CD4-positive, alpha-beta T cell treated with Interleukin-15 for 1 hour (primary cell): ENCODE measurements at regions not wholly inside any gene's neighbourhood (a gene's known extent, or its start where the extent isn't known, plus 50 kb on each side); places are given as distances from the start of the nearest gene placed in this dataset.
"Not testable (repeated sequence)": the region's sequence is repeated elsewhere in the genome, so short reads cannot be mapped to it uniquely, and the experiment has no call there.

ENCODE experiments used
- DNase-seq: peaks from one replicate; pipeline ENCODE4 v3.0.0-alpha.2; 2020

DNA sequence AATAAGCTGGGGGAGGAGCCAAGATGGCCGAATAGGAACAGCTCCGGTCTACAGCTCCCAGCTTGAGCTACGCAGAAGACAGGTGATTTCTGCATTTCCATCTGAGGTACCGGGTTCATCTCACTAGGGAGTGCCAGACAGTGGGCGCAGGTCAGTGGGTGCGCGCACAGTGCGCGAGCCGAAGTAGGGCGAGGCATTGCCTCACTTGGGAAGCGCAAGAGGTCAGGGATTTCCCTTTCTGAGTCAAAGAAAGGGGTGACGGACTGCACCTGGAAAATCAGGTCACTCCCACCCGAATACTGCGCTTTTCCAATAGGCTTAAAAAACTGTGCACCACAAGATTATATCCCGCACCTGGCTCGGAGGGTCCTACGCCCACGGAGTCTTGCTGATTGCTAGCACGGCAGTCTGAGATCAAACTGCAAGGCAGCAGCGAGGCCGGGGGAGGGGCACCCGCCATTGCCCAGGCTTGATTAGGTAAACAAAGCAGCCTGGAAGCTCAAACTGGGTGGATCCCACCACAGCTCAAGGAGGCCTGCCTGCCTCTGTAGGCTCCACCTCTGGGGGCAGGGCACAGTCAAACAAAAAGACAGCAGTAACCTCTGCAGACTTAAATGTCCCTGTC is 606.4 kb downstream of the TMA16 start:
- DNase-seq = not testable (repeated sequence)

DNA sequence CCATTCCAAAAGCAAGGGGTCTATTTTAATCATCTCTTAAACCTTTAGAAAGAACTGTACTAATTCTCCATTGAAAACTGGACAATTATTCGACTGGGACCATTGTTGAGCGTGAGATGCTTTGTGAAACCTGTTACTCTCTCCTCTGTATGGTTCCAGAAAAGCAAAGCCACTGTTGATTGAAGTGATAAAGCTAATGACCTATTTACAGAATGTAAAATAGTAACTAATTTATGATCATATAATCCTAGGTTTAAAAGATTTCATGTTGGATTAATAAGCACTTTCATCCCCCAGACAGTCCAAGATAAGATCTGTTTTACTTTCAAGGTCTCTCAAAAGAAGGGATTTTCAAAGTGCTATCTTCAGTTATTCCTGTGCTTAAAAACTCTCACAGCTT is 614.5 kb downstream of the TMA16 start:
- no peak for DNase-seq

DNA sequence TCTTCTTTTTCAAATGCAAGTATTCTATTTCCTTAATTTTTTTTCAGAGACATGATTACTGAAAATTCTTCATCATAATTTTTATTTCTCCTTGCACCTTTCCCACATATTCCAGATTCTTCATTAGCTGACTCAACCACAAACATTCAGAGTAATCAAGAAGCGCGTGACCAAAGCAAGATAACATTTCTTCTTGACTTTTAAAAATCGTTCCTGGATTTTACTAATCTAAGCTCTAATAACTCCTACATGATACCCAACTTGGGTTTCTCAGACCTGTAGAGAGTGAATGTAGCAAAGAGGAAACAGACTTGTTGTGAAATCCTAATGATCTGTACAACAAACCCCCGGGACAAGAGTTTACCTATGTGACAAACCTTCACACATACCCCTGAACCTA is 615.0 kb downstream of the TMA16 start:
- DNase-seq = no peak

DNA sequence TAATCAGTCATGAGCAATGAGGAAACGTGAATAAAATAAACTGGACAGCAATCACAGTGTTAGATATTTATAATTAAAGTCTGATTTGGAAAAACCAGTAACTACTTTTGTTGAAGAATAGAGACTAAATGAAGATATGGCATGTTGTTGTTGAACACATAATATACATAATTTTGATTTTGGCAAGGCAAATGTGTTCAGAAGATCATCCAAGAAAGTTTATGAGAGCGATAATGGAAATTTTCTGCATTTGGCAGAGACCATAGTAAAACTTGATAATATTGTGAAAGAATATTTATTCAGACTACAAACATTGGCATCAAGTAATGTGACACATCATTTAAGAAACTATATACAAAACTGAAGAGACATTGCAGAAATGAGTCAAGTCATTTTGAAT is 620.7 kb downstream of the TMA16 start:
- no peak for DNase-seq

DNA sequence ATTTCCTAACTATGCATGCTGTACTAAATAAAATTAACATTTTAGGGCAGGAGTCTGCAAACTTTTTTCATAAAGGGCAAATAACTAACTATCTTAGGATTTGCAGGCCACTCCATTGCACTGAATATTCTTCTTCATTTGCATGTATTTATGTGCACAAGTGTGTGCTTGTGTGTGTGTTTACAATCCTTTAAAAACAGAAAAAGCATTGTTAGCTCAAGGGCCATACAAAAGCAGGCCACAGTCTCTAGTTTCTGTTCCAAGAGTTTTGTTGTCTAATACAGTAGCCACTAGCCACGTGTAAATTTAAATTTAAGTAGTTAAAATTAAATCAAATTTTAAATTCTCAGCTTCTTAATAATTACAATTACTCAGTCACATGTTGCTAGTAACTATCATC is 621.8 kb downstream of the TMA16 start:
- no peak for DNase-seq

DNA sequence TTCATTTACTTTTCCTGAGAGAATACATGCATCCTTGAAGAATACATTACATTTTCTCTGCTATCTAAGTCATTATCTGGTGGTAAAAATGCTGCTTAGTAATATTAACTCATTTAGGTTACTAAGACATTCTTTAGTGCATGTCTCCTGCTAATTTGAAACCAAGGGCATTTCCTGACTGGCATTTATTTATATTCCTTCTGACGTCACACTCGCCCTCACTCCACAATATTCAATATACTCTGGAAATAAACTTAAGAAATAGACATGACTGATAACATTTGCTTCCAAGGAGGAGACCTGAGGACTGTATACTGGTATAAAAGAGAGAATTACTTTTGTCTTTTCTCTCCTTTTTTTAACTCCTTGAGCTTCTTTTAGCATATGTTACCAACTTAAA is 619.5 kb upstream of the SMIM31 start:
- DNase-seq = no peak

DNA sequence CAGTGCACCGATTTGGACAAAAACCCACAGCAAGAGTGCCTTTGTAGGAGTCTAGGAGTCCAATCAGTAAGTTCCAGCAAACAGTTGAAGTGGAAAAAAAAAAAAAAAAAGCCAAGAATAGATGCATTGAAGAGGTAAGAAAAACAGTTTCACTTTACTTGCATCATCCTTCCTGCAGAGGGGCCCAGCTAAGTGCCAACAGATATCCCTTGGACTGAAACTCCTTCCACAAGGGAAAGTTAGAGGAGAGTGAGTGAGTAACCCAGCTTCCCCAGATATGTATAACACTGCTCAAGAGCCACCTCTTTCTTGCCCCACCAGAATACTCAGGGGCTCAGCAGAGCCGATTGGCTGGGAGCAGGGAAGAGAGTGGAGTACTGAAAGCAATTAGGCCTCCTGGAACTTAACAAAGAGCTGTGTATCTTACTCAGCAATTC is 617.7 kb upstream of the SMIM31 start:
- no peak for DNase-seq

DNA sequence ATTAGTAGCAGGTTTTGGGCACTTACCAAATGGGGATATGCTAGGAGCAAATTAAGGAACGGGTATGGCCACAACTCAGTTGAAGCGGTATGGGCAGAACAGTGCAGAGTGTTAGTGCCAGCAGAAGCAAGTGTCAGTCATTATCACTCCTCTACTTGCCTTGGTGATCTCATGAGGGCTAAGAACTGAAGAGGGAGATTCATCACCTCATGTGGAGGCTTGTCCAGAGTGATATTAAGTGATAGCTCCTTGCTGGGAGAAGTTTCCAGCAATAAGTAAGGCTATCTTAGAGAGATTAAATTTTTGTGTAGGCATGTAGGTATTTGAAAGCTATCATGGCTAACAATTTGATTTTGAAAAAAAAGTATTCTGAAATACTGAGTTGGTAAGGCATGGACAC is 615.4 kb upstream of the SMIM31 start:
- no peak for DNase-seq

DNA sequence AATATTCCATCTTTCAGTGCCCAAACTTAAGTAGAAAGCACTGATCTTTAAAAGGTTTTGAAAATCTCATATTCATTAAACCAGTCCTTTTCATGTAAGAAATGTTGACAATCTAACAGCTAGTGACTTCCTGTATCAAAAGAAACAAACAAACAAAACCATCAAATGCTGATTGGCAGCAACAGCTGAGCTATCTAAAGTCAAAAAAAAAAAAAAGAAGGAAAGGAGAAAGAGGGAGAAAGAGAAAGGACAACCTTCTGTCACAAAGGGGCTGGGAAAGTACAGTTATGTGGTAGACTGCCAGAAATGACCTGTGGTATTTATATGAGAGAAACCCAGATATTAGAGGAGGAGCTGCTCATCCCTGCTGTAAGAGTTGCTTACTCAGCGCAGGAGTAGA is 614.6 kb upstream of the SMIM31 start:
- DNase-seq = no peak

DNA sequence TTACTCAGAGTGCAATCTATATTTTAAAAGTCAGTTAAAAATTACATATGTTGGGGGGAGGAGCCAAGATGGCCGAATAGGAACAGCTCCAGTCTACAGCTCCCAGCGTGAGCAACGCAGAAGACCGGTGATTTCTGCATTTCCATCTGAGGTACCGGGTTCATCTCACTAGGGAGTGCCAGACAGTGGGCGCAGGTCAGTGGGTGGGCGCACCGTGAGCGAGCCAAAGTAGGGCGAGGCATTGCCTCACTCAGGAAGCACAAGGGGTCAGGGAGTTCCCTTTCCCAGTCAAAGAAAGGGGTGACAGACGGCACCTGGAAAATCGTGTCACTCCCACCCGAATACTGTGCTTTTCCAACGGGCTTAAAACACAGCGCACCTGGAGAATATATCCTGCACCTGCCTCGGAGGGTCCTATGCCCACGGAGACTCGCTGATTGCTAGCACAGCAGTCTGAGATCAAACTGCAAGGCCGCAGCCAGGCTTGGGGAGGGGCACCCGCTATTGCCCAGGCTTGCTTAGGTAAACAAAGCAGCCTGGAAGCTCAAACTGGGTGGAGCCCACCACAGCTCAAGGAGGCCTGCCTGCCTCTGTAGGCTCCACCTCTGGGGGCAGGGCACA is 612.1 kb upstream of the SMIM31 start:
- not testable (repeated sequence) for DNase-seq

DNA sequence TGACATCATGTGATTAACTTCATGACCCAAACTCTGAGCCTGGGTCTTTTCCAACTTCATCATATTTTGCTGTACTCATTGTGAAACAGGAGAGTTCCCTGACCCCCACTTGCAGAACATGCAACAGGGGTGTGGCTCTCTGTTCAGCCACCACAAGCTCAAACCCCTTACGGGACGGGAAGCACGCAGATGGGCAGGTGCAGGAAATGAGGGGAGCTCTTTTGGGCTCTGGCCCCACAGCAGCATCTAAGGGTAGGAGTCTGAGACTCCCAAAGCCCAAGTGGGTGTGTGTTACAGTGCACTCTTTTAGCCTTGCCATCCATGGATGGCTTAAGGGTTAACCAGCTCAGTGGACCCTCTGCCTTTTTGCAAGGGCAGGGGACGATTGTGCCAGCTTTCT is 599.5 kb upstream of the SMIM31 start:
- no peak for DNase-seq

DNA sequence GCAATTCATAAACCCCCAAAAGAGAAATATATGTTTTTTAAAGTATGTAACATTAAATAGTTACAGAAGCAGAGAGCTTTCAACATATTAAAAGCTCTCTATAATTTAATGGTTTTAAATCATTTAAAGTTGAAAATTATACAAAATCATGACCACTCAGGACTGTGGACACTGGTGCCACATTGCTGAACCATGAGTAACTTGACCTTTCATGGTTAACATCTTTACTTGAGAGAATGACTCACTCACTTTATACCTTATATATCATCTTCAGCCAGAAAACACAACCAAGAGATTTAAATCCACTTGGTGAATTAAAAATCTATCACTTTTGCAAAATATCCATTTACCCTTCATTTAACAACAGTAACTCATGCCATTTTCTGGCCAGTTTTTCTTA is 584.3 kb upstream of the SMIM31 start:
- no peak for DNase-seq

DNA sequence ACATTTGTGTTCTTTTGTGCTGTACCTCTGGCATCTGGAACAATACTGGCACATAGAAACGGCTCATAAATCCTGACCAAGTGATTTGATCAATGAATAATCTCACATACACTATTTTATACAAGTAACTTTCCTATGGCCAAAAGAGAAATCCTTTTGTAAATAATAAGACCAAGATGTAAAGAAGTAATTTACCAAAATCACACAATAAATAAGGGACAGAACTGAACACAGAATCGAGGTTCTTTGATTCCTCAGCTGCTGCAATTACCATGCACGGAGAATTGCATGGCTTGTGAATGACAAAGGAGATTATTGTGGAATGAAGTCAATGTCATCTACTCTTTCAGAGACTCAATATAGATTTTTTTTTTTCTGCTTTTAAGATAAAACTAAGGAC is 576.8 kb upstream of the SMIM31 start:
- DNase-seq = no peak

DNA sequence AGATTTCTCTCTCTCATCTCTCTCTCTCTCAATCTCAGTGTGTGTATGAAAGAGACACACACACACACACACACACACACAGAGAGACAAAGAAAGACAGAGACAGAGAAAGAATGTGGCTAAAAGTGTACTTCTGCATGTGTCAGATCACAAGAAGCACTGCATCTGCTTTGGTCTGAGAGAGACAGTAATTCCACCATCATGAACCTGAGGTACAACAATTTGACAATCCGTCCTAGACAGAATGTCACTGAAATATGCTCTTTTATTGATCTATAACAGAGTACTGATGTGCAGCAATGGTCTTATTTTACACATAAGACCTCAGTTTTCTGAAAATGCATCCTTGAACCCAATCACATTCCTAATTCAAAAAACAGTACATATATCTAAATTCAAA is 576.2 kb upstream of the SMIM31 start:
- no peak for DNase-seq

DNA sequence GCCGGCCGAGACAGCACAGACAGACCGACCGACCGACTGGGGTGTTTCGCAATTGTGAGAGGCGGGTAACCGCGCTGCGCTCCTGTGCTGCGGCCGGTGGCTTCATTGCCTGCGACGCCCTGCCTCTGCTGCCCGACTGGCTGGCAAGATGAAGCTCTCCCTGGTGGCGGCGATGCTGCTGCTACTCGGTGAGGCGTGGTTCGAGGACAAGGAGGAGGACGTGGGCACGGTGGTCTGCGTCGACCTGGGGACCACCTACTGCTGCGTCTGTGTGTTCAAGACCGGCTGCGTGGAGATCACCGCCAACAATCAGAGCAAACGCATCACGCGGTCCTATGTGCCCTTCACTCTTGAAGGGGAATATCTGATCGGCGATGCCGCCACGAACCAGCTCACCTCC is 565.7 kb upstream of the SMIM31 start:
- no peak for DNase-seq

DNA sequence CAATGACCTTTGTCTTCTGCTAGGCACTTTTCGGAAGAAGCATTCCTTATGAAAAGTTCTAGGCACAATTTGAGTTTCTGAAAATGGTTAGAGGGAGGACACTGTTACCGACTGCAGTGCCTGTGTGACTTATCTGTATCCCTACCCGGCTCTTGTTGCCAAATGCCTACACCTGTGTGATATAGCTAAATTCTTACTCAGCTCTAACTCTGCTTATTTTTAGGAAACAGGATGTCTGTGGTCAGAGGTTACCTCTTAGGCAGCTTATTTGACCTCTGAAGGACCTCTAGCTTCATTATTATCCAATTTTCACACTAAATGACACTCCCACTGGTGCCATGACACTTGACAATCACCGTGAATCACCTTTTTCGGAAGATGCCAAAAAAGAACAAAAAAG is 561.1 kb upstream of the SMIM31 start:
- no peak for DNase-seq

DNA sequence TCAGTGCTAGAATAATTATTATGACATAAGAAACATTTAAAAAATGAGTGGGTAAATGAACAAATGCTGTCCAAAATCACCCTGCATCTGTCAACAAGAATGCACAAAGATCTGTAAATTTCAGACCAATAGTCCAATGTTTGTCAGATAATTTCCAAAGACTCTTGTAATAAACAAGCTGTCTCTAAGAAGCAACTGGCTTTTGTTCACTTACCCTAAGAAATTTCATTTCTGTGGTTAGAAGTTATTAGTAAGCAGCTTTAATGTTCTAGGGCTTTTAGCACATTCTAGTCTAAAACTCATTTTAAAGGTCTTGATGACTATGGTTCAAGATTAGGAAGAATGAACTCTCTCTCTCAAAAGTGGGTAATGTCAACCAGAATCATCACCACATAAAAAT is 560.3 kb upstream of the SMIM31 start:
- DNase-seq = no peak

DNA sequence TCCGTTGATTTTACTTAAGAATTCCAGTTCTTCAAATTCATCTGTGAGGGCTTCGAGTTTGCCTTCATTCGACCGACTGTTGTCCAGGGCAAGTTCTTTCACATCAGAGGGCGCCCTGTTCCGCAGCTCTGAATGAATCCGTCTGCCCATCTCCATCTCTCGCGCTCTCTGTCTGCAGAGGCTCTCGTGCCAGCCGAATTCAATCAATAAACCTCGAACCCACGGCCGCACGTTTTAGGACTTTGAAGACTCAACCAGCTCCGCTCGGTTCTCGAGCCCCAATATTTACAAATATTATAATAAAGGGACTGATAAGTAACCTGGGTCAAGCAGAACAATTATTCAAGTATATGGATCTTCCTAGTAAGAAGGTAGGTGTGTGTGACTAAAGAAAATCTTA is 556.4 kb upstream of the SMIM31 start:
- DNase-seq = no peak

DNA sequence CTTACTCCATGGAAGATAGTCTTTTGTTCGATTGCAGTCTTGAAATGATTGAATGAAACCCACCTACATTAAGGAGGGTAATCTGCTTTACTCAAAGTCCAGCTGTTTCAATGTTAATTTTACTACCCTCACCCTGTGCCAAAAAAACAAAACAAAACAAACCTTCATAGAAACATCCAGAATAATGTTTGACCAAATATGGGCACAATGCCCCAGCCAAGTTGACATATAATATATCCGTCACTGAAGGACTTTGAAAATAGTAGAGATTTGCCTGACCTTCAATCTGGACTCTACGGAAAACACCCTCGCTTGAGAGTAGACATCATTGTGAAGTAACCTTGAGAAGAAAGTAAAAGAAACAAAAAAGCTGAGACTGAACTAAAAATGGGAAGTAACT is 550.5 kb upstream of the SMIM31 start:
- DNase-seq = no peak

DNA sequence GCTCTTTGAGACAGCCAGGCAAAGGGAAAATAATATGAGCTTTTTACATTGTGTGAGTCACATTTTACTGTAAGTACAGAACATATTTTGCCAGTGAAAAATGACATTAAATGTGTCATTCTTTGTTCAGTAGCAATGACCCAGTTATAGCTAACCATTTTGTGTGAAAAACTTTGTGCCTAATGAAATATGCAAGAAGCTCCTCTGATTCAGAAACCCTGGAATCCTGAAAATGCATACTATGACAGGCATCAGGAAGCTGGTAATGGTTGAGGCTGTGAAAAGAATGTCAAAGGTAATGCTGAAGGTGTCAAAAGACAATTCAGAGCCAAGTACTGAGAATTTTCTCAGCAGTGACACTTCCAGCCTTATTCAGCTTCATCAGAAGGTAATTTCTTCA is 549.5 kb upstream of the SMIM31 start:
- no peak for DNase-seq

DNA sequence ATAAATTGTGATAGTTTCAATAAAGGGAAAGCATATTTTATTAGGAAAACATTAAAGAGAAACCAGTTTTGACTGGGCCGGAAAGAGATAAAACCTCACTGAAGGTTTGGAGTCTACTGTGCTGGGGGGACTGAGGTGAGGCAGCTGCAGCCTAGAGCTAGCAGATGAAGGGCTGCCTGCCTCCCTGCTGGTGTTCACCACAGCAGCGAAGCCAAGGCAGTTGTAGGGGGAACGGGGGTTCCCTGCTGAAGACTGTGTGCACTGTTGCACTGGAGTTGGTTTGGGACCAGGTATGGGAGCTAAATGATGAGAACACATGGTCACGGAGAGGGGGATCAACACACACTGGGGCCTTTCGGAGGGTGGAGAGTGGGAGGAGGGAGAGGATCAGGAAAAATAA is 546.5 kb upstream of the SMIM31 start:
- DNase-seq = no peak

DNA sequence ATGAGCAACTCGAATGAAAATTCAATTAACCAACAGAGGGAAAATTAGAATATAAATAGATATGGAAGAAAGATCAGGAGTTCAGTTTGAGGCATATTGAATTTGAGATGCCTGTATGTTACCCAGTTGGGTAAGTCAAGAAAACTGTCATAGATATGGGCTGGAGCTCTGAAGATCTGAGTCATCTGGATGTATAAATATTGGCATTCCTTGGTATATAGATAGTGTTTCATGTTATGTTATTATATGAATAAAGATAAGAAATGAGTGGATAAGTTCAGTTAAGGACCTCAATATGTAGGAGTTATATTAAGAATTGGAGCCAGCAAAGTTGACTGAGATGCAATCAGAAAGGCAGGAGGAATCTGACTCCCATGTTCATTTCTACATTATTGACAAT is 543.6 kb upstream of the SMIM31 start:
- no peak for DNase-seq

DNA sequence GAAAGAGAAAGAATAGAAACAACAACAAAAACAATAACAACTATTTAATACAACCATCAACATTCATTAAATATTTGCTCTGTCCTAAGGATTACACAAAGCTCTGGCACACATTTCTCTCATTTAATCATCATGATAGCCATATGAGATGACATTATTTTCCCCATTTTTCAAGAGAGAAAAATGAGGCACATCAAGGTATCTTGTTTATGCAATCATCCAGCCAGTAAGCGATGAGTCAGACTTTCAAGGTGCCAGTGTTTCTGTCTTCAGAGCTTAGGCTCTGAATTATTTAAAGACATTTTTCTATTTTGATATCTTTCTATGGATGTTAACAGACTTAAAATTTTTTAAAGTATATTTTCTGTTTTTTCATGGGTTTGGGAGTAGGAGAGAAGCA is 541.8 kb upstream of the SMIM31 start:
- DNase-seq = no peak

DNA sequence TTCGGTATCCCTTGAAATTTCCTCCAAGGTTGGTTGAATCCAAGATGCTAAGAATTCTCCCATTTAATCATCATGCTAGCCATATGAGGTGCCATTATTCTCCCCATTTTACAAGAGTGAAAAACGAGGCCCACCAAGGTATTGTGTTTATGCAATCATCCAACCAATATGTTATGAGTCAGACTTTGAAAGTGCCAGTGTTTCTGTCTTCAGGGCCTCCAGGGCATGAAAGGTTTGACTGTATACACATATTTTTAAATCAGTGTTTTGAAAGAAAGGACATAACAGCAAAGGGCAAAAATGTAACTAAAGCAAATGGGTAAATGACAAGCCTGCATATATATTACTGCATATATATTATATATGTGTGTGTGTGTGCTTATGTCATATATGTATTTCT is 541.2 kb upstream of the SMIM31 start:
- no peak for DNase-seq

DNA sequence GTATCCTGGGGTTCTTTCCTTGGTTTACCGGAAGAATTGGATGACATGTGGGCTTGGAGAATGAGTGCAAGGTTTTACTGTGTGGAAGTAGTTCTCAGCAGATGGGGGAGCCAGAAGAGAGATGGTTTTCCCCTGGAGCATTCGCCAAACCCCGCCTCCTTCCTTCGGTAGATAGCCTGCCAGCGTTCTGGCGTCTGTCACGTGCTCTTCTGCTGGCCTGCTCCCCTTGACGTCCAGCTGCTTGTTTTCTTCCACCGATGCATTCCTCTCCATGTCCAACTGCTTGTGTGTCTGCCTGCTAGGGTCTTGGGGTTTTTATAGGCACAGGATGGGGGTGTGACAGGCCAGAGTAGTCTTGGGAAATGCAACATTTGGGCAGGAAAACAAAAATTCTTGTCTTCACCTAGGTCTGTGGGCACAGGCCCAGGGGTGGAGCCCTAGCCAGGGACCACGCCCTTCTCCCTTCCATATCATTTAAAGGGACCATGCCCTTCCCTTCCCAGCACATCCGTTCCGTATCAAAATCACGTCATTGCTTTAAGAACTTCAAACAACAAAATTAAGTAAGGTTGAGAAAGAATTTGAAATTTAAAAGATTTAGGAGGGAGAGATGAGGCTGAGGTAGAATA is 538.7 kb upstream of the SMIM31 start:
- DNase-seq = no peak
